Mesendoderm (in vitro differentiated cells): ENCODE measurements at regions not wholly inside any gene's neighbourhood (a gene's known extent, or its start where the extent isn't known, plus 50 kb on each side); places are given as distances from the start of the nearest gene placed in this dataset.

Experiments
- DNase-seq: peaks from one replicate; pipeline ENCODE4 v3.0.0; 2013
- H2AK5ac ChIP-seq: 2 replicates; pipeline ENCODE4 v1.6.1; 2013; ENCODE audit warnings: low read length, inconsistent platforms
- H2BK120ac ChIP-seq: 2 replicates; pipeline ENCODE4 v1.6.1; 2013; ENCODE audit warnings: low read depth, mild to moderate bottlenecking, low read length, moderate library complexity, mixed read lengths
- H2BK15ac ChIP-seq: replicated peaks from 2 replicates; pipeline ENCODE4 v1.6.1; 2013; ENCODE audit warnings: low read depth, mild to moderate bottlenecking, moderate library complexity
- H2BK5ac ChIP-seq: 2 replicates; pipeline ENCODE4 v1.6.1; 2013; ENCODE audit warnings: low read length, inconsistent platforms
- H3K18ac ChIP-seq: 2 replicates; pipeline ENCODE4 v1.6.1; 2013; ENCODE audit warnings: mild to moderate bottlenecking, low read length, mixed read lengths
- H3K23ac ChIP-seq: one replicate; pipeline ENCODE4 v1.6.1; 2013; ENCODE audit warnings: low read length
- H3K27ac ChIP-seq: 2 replicates; pipeline ENCODE4 v1.5.1; 2013; ENCODE audit warnings: low read depth, mild to moderate bottlenecking, inconsistent platforms, low read length, moderate library complexity
- H3K27me3 ChIP-seq: 2 replicates; pipeline ENCODE4 v1.6.1; 2013; ENCODE audit warnings: low read length, control low read depth, mild to moderate bottlenecking, inconsistent platforms; ENCODE audit not compliant: insufficient read depth, poor library complexity
- H3K36me3 ChIP-seq: 2 replicates; pipeline ENCODE4 v1.6.1; 2013; ENCODE audit warnings: low read length, inconsistent platforms; ENCODE audit not compliant: control insufficient read depth, insufficient read depth
- H3K4ac ChIP-seq: one replicate; pipeline ENCODE4 v1.6.1; 2013; ENCODE audit warnings: low read depth, mild to moderate bottlenecking, low read length, moderate library complexity
- H3K4me1 ChIP-seq: 2 replicates; pipeline ENCODE4 v1.6.1; 2013; ENCODE audit warnings: low read depth, low read length, inconsistent platforms; ENCODE audit not compliant: control insufficient read depth
- H3K4me2 ChIP-seq: 2 replicates; pipeline ENCODE4 v1.6.1; 2013; ENCODE audit warnings: low read length
- H3K4me3 ChIP-seq: 2 replicates; pipeline ENCODE4 v1.5.1; 2013; ENCODE audit warnings: mild to moderate bottlenecking, low read length
- H3K56ac ChIP-seq: one replicate; pipeline ENCODE4 v1.6.1; 2013; ENCODE audit warnings: low read length
- H3K79me1 ChIP-seq: 2 replicates; pipeline ENCODE4 v1.6.1; 2013; ENCODE audit warnings: low read length, inconsistent platforms
- H3K79me2 ChIP-seq: 2 replicates; pipeline ENCODE4 v1.6.1; 2013; ENCODE audit warnings: mild to moderate bottlenecking, low read length; ENCODE audit not compliant: control insufficient read depth, insufficient read depth
- H3K9ac ChIP-seq: 2 replicates; pipeline ENCODE4 v1.6.1; 2013; ENCODE audit warnings: low read length, inconsistent platforms
- H4K5ac ChIP-seq: one replicate; pipeline ENCODE4 v1.6.1; 2013; ENCODE audit warnings: low read length
- H4K8ac ChIP-seq: one replicate; pipeline ENCODE4 v1.6.1; 2013; ENCODE audit warnings: low read depth, mild to moderate bottlenecking, control low read depth, low read length, moderate library complexity
- WGBS: extraction: QIAGEN DNeasy Blood & Tissue Kit; methylation state at CpG from one replicate; pipeline ENCODE4 v1.1.7; 2013; ENCODE audit warnings: low lambda C conversion rate, missing lambda C conversion rate; ENCODE audit not compliant: insufficient coverage; ENCODE audit errors: extremely low coverage; 5-methylcytosine and 5-hydroxymethylcytosine counted together

- no peak overlapping the region for H3K18ac ChIP-seq
- H2BK15ac ChIP-seq = no peak overlapping the region
- no peak overlapping the region for H3K4me3 ChIP-seq
- H3K4me2 ChIP-seq = no peak overlapping the region
- H3K79me2 ChIP-seq = no peaks in the 10 kb centered on the region
- DNase-seq = peak; percentile 77
- H3K79me1 ChIP-seq = no peaks in the 10 kb centered on the region
- no CpG with 5 or more reads among the region's 4 CpGs for WGBS
- H3K4ac ChIP-seq = no peak overlapping the region
- no peak overlapping the region for H3K56ac ChIP-seq
- no peak overlapping the region for H4K8ac ChIP-seq
- no peaks in the 10 kb centered on the region for H3K27me3 ChIP-seq
- H3K9ac ChIP-seq = no peak overlapping the region
- H3K23ac ChIP-seq = no peak overlapping the region
- no peak overlapping the region for H3K27ac ChIP-seq
- no peak overlapping the region for H2AK5ac ChIP-seq
- H3K36me3 ChIP-seq = no peaks in the 10 kb centered on the region
- H4K5ac ChIP-seq = no peak overlapping the region
- no peaks in the 10 kb centered on the region for H3K4me1 ChIP-seq
- no peak overlapping the region for H2BK120ac ChIP-seq
- no peak overlapping the region for H2BK5ac ChIP-seq
These were observed 249.7 kb downstream of the AHR start for GRCh38 chr7:17548014-17548653.

DNA sequence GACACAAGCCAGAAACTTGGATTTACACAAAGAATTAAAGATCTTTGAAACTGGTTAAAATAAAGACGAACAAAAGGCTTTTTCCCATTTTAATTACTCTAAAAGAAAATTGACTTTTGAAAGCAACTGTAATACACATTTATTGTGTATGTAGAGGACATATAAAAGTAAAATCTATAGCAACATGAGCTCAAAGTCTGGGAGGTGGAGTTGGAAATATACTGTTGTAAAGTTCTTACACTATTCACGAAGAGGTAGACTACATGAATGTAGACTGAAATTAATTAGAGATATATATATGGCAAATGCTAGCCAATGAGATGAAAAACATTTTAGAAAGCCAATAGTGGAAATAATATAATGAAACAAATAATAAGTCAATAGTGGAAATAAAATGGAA is 251.0 kb downstream of the AHR start:
- no peak for DNase-seq
- Histone ChIP-seq H3K23ac (no peak overlapping the region), H2BK15ac (no peak overlapping the region), H3K4me3 (no peak overlapping the region), H3K27me3 (no peaks in the 10 kb centered on the region), H3K4ac (no peak overlapping the region), H4K8ac (no peak overlapping the region), H3K27ac (no peak overlapping the region), H3K9ac (no peak overlapping the region), H3K79me2 (no peaks in the 10 kb centered on the region), H3K56ac (no peak overlapping the region), H3K36me3 (no peaks in the 10 kb centered on the region), H3K79me1 (no peaks in the 10 kb centered on the region), H4K5ac (no peak overlapping the region), H2BK5ac (no peak overlapping the region), H2AK5ac (no peak overlapping the region), H2BK120ac (no peak overlapping the region), H3K18ac (no peak overlapping the region), H3K4me2 (no peak overlapping the region), H3K4me1 (no peaks in the 10 kb centered on the region)
- WGBS = no CpG with 5 or more reads among the region's 2 CpGs

GRCh38 chr7:17552373-17552772 is 253.9 kb downstream of the AHR start:
- Histone ChIP-seq H2BK15ac (no peak overlapping the region), H3K36me3 (no peaks in the 10 kb centered on the region), H3K27me3 (no peaks in the 10 kb centered on the region), H3K9ac (no peak overlapping the region), H3K79me1 (no peaks in the 10 kb centered on the region), H3K4me1 (no peaks in the 10 kb centered on the region), H4K5ac (no peak overlapping the region), H3K4me3 (no peak overlapping the region), H3K4ac (no peak overlapping the region), H3K79me2 (no peaks in the 10 kb centered on the region), H3K56ac (no peak overlapping the region), H2BK5ac (no peak overlapping the region), H3K27ac (no peak overlapping the region), H3K23ac (no peak overlapping the region), H2AK5ac (no peak overlapping the region), H3K4me2 (no peak overlapping the region), H4K8ac (no peak overlapping the region), H2BK120ac (no peak overlapping the region), H3K18ac (no peak overlapping the region)
- no CpG with 5 or more reads among the region's 6 CpGs for WGBS
- DNase-seq = peak; percentile 9

DNA sequence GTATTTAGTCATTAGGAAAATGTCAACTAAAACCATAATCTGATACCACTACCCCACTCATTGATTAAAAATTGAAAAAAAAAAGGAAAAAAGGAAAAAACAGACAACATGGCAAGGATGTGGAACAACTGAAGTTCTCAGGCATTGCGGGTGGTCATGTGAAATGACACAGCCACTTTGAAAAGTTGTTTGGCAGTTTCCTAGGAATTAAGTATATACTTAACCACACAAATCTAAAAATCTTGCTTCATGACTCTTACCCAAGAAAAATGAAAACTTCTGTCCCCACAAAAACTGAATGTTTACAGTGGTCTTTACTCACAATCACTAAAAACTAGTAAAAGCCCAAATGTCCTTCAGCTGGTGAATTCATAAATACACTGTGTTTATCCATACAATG is 254.5 kb downstream of the AHR start:
- Histone ChIP-seq H3K79me2 (no peaks in the 10 kb centered on the region), H3K9ac (no peak overlapping the region), H3K27me3 (no peaks in the 10 kb centered on the region), H3K4me1 (no peaks in the 10 kb centered on the region), H4K5ac (no peak overlapping the region), H3K56ac (no peak overlapping the region), H3K4ac (no peak overlapping the region), H3K4me2 (no peak overlapping the region), H3K27ac (no peak overlapping the region), H2BK15ac (no peak overlapping the region), H3K36me3 (no peaks in the 10 kb centered on the region), H2BK120ac (no peak overlapping the region), H3K23ac (no peak overlapping the region), H2AK5ac (no peak overlapping the region), H3K18ac (no peak overlapping the region), H3K4me3 (no peak overlapping the region), H3K79me1 (no peaks in the 10 kb centered on the region), H4K8ac (no peak overlapping the region), H2BK5ac (no peak overlapping the region)
- DNase-seq = no peak
- WGBS = no CpG with 5 or more reads among the region's 1 CpG

DNA sequence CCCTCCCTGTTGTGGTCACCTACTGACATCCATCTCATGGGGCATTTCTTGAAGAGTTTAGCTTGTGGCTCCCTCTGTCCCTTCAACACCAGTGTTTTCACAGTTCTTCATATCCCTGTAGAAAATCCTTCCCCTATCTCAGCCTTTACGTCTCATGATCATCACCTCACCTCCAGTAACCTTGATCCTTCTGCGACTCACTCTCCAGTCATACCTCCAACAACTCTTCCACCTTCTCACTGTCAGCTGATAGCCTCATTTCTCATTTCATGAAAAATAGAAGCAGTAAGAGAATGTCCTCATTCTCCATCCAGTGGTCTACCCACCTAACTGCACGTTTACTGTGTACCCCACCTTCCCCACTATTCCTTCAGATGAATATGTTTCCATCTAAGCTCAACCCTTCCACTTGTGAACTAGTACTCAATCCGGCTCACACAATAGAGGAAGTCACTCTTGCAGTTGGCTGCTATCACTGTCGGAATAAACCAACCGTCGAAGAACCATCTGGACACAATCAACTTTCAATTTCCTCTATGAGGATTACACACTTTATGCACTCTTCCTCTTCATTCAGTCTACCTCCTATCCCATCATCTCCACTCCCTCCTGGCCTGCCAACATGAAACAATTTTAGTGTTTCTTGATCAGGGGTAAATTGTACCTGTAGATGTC is 256.0 kb downstream of the AHR start:
- Histone ChIP-seq H3K79me1 (no peaks in the 10 kb centered on the region), H3K4me1 (no peaks in the 10 kb centered on the region), H3K18ac (no peak overlapping the region), H3K4me3 (no peak overlapping the region), H3K4me2 (no peak overlapping the region), H3K4ac (no peak overlapping the region), H3K23ac (no peak overlapping the region), H3K36me3 (no peaks in the 10 kb centered on the region), H3K9ac (no peak overlapping the region), H4K8ac (no peak overlapping the region), H2BK15ac (no peak overlapping the region), H4K5ac (no peak overlapping the region), H3K27ac (no peak overlapping the region), H2BK5ac (no peak overlapping the region), H2BK120ac (no peak overlapping the region), H3K27me3 (no peaks in the 10 kb centered on the region), H2AK5ac (no peak overlapping the region), H3K79me2 (no peaks in the 10 kb centered on the region), H3K56ac (no peak overlapping the region)
- WGBS = no CpG with 5 or more reads among the region's 7 CpGs
- no peak for DNase-seq
